ENCODE measurements at regions not wholly inside any gene's neighbourhood (a gene's known extent, or its start where the extent isn't known, plus 50 kb on each side); places are given as distances from the start of the nearest gene placed in this dataset.

GRCh38 chr4:104815665-104816064, 321.0 kb upstream of the CXXC4 start:
- no peak overlapping the region for H2AFZ ChIP-seq (ENCODE audit: control insufficient read depth, low read depth, low read length)
- POLR2A ChIA-PET = no interaction called here
- DNase-seq (ENCODE audit: low read depth, low spot score) = peak; percentile 25
- SMC1A ChIA-PET (ENCODE audit: uncharacterized antibody, unreplicated experiment) = no interaction called here
- peak overlapping the region; percentile 56 for H3K4me2 ChIP-seq (ENCODE audit: control insufficient read depth, insufficient read depth)
- no peak overlapping the region for H3K27ac ChIP-seq (ENCODE audit: control insufficient read depth, insufficient read depth)
- intact Hi-C loops (cut with micrococcal nuclease; ENCODE audit: unreplicated experiment) (no loop called here), in situ Hi-C loops (cut with MboI) (no loop called here)
- H3K9me3 ChIP-seq (replicated peaks; ENCODE audit: control insufficient read depth, insufficient read depth, low read length) = no peaks in the 10 kb centered on the region; the same call in 1 of the 3 replicates
- H4K20me1 ChIP-seq (ENCODE audit: control insufficient read depth, insufficient read depth) = no peaks in the 10 kb centered on the region
- CTCF ChIA-PET = interaction anchor here (0.6 kb wide), 1 partner anchor 160 kb away, joined by 4 read pairs; no protein-coding TSS in a partner anchor
- no peaks in the 10 kb centered on the region for H3K27me3 ChIP-seq (replicated peaks in 1 of 2; ENCODE audit: control insufficient read depth in 2 of 2, insufficient read depth in 2 of 2, low read length in 1 of 2)
- peak; percentile 83 for ATAC-seq
- H3K9ac ChIP-seq (ENCODE audit: control insufficient read depth, insufficient read depth, low read length) = no peak overlapping the region
- H3K4me1 ChIP-seq (ENCODE audit: control insufficient read depth, insufficient read depth, low read length) = peaks cover 7% of the 10 kb centered on the region
- H3K4me3 ChIP-seq = no peak overlapping the region
- 36% methylated on average over 1 of the region's 1 CpG for WGBS (ENCODE audit: insufficient coverage, insufficient replicate concordance, low lambda C conversion rate, missing lambda C conversion rate)
- no peaks in the 10 kb centered on the region for H3K79me2 ChIP-seq (ENCODE audit: control insufficient read depth, insufficient read depth, low read length)
- H3K36me3 ChIP-seq (ENCODE audit: control insufficient read depth in 2 of 2, insufficient read depth in 2 of 2, low read length in 1 of 2) = no peaks in the 10 kb centered on the region
- BruUV-seq (replicated peaks) = no TSS peak
- TF ChIP-seq SPI1 (IDR thresholded peaks at IDR 0.05; ENCODE audit: borderline replicate concordance, insufficient read depth, low read depth, low read length) (peak; percentile 37; the same call in 1 of the 2 replicates), ZBTB4 (CRISPR knock-in tag; IDR thresholded peaks at IDR 0.05) (no peak)
- no peak for FAIRE-seq
- RAD21 ChIA-PET (ENCODE audit: unreplicated experiment) = interaction anchor here (0.8 kb wide), 1 partner anchor 45 kb away, joined by 3 read pairs; no protein-coding TSS in a partner anchor

- Histone ChIP-seq H3K4me2 (ENCODE audit: control insufficient read depth, insufficient read depth) (no peak overlapping the region), H3K4me1 (ENCODE audit: control insufficient read depth, insufficient read depth, low read length) (peaks cover 7% of the 10 kb centered on the region), H2AFZ (ENCODE audit: control insufficient read depth, low read depth, low read length) (no peak overlapping the region), H4K20me1 (ENCODE audit: control insufficient read depth, insufficient read depth) (no peaks in the 10 kb centered on the region), H3K4me3 (no peak overlapping the region), H3K27ac (ENCODE audit: control insufficient read depth, insufficient read depth) (no peak overlapping the region), H3K36me3 (ENCODE audit: control insufficient read depth in 2 of 2, insufficient read depth in 2 of 2, low read length in 1 of 2) (no peaks in the 10 kb centered on the region), H3K79me2 (ENCODE audit: control insufficient read depth, insufficient read depth, low read length) (no peaks in the 10 kb centered on the region), H3K9me3 (replicated peaks; ENCODE audit: control insufficient read depth, insufficient read depth, low read length) (no peaks in the 10 kb centered on the region; the same call in 1 of the 3 replicates), H3K9ac (ENCODE audit: control insufficient read depth, insufficient read depth, low read length) (no peak overlapping the region), H3K27me3 (replicated peaks in 1 of 2; ENCODE audit: control insufficient read depth in 2 of 2, insufficient read depth in 2 of 2, low read length in 1 of 2) (no peaks in the 10 kb centered on the region)
- ATAC-seq (peak; percentile 22; the same call in 2 of the 3 replicates), FAIRE-seq (no peak), DNase-seq (ENCODE audit: low read depth, low spot score) (no peak)
- ChIA-PET POLR2A (no interaction called here), SMC1A (ENCODE audit: uncharacterized antibody, unreplicated experiment) (no interaction called here), CTCF (no interaction called here), RAD21 (ENCODE audit: unreplicated experiment) (no interaction called here)
- in situ Hi-C loops (cut with MboI) = no loop called here
- no peak for TF ChIP-seq SREBF1 (IDR thresholded peaks at IDR 0.05; ENCODE audit: low read length)
- no peak for TF ChIP-seq ATF2 (IDR thresholded peaks at IDR 0.05; ENCODE audit: low read length)
- TF ChIP-seq SMARCA5 (IDR thresholded peaks at IDR 0.05) = no peak
- TF ChIP-seq MTA3 (IDR thresholded peaks at IDR 0.05; ENCODE audit: borderline replicate concordance, low read length) = no peak
- no peak for TF ChIP-seq HDAC6 (IDR thresholded peaks at IDR 0.05; ENCODE audit: unreplicated experiment)
- TF ChIP-seq ZNF687 (IDR thresholded peaks at IDR 0.05) = no peak
- BruUV-seq (replicated peaks) = no TSS peak
- WGBS (ENCODE audit: insufficient coverage, insufficient replicate concordance, low lambda C conversion rate, missing lambda C conversion rate) = 59% methylated on average over 4 of the region's 4 CpGs
- intact Hi-C loops (cut with micrococcal nuclease; ENCODE audit: unreplicated experiment) = no loop called here
These were observed 323.9 kb upstream of the CXXC4 start for GRCh38 chr4:104818579-104818978.

All from GM12878 (cell line).